ENCODE measurements at regions not wholly inside any gene's neighbourhood (a gene's known extent, or its start where the extent isn't known, plus 50 kb on each side); places are given as distances from the start of the nearest gene placed in this dataset.

- TF ChIP-seq MXI1 (conservative IDR thresholded peaks at IDR 0.05; ENCODE audit: poor library complexity, severe bottlenecking) = no peak
- no peak for TF ChIP-seq POLR2AphosphoS5 (IDR thresholded peaks at IDR 0.05)
- TF ChIP-seq CTCF (IDR thresholded peaks at IDR 0.05; ENCODE audit: poor library complexity, severe bottlenecking) = no peak
- TF ChIP-seq EZH2 (IDR thresholded peaks at IDR 0.05; ENCODE audit: borderline replicate concordance, insufficient read depth, low read length, poor library complexity, severe bottlenecking) = no peak
- no peak for TF ChIP-seq TAF1 (IDR thresholded peaks at IDR 0.05; ENCODE audit: low read depth)
- TF ChIP-seq, protein P1, sequence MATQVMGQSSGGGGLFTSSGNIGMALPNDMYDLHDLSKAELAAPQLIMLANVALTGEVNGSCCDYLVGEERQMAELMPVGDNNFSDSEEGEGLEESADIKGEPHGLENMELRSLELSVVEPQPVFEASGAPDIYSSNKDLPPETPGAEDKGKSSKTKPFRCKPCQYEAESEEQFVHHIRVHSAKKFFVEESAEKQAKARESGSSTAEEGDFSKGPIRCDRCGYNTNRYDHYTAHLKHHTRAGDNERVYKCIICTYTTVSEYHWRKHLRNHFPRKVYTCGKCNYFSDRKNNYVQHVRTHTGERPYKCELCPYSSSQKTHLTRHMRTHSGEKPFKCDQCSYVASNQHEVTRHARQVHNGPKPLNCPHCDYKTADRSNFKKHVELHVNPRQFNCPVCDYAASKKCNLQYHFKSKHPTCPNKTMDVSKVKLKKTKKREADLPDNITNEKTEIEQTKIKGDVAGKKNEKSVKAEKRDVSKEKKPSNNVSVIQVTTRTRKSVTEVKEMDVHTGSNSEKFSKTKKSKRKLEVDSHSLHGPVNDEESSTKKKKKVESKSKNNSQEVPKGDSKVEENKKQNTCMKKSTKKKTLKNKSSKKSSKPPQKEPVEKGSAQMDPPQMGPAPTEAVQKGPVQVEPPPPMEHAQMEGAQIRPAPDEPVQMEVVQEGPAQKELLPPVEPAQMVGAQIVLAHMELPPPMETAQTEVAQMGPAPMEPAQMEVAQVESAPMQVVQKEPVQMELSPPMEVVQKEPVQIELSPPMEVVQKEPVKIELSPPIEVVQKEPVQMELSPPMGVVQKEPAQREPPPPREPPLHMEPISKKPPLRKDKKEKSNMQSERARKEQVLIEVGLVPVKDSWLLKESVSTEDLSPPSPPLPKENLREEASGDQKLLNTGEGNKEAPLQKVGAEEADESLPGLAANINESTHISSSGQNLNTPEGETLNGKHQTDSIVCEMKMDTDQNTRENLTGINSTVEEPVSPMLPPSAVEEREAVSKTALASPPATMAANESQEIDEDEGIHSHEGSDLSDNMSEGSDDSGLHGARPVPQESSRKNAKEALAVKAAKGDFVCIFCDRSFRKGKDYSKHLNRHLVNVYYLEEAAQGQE (IDR thresholded peaks at IDR 0.05; ENCODE audit: borderline replicate concordance) = no peak
- TF ChIP-seq RAD21 (conservative IDR thresholded peaks at IDR 0.05) = no peak
- TF ChIP-seq SMC3 (conservative IDR thresholded peaks at IDR 0.05; ENCODE audit: poor library complexity) = no peak
- no peak for TF ChIP-seq EP300 (conservative IDR thresholded peaks at IDR 0.05; ENCODE audit: poor library complexity, severe bottlenecking)
Measured at GRCh38 chr3:74384159-74384558, 230.3 kb downstream of the CNTN3 start.
